ENCODE measurements at regions not wholly inside any gene's neighbourhood (a gene's known extent, or its start where the extent isn't known, plus 50 kb on each side); places are given as distances from the start of the nearest gene placed in this dataset.
A peak's percentile ranks its signal among the peaks of the same experiment; 100 is the strongest.

GRCh38 chr12:98351089-98351488, 164.3 kb upstream of the TMPO start (continued):
- TF ChIP-seq JUNB (IDR thresholded peaks at IDR 0.05): peak; percentile 57
- TF ChIP-seq BCL11A (IDR thresholded peaks at IDR 0.05; ENCODE audit: low read depth, low read length): peak; percentile 34; the same call in 1 of the 2 replicates
- no peak for TF ChIP-seq SUPT20H (IDR thresholded peaks at IDR 0.05; ENCODE audit: borderline replicate concordance, control insufficient read depth, low read depth, low read length)
- TF ChIP-seq ATF7 (IDR thresholded peaks at IDR 0.05; ENCODE audit: low read depth): 0 out of 2 replicates have a peak, but pooled peaks have one; percentile 13
- peak; percentile 61; the same call in 1 of the 2 replicates for TF ChIP-seq MTA2 (IDR thresholded peaks at IDR 0.05; ENCODE audit: low read depth)
- peak; percentile 39; the same call in 1 of the 2 replicates for TF ChIP-seq NFIC (IDR thresholded peaks at IDR 0.05; ENCODE audit: low read depth, low read length)
- TF ChIP-seq ZSCAN29 (IDR thresholded peaks at IDR 0.05): peak; percentile 69; the same call in 1 of the 2 replicates
- TF ChIP-seq, protein P1, sequence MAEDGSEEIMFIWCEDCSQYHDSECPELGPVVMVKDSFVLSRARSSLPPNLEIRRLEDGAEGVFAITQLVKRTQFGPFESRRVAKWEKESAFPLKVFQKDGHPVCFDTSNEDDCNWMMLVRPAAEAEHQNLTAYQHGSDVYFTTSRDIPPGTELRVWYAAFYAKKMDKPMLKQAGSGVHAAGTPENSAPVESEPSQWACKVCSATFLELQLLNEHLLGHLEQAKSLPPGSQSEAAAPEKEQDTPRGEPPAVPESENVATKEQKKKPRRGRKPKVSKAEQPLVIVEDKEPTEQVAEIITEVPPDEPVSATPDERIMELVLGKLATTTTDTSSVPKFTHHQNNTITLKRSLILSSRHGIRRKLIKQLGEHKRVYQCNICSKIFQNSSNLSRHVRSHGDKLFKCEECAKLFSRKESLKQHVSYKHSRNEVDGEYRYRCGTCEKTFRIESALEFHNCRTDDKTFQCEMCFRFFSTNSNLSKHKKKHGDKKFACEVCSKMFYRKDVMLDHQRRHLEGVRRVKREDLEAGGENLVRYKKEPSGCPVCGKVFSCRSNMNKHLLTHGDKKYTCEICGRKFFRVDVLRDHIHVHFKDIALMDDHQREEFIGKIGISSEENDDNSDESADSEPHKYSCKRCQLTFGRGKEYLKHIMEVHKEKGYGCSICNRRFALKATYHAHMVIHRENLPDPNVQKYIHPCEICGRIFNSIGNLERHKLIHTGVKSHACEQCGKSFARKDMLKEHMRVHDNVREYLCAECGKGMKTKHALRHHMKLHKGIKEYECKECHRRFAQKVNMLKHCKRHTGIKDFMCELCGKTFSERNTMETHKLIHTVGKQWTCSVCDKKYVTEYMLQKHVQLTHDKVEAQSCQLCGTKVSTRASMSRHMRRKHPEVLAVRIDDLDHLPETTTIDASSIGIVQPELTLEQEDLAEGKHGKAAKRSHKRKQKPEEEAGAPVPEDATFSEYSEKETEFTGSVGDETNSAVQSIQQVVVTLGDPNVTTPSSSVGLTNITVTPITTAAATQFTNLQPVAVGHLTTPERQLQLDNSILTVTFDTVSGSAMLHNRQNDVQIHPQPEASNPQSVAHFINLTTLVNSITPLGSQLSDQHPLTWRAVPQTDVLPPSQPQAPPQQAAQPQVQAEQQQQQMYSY (CRISPR knock-in tag; IDR thresholded peaks at IDR 0.05): no peak
- TF ChIP-seq ESRRA (IDR thresholded peaks at IDR 0.05; ENCODE audit: low read length): no peak
- no peak for TF ChIP-seq NRF1 (conservative IDR thresholded peaks at IDR 0.05; ENCODE audit: low read depth, low read length)
- no peak for TF ChIP-seq TCF7 (IDR thresholded peaks at IDR 0.05; ENCODE audit: borderline replicate concordance)
